ENCODE measurements at regions not wholly inside any gene's neighbourhood (a gene's known extent, or its start where the extent isn't known, plus 50 kb on each side); places are given as distances from the start of the nearest gene placed in this dataset.

DNA sequence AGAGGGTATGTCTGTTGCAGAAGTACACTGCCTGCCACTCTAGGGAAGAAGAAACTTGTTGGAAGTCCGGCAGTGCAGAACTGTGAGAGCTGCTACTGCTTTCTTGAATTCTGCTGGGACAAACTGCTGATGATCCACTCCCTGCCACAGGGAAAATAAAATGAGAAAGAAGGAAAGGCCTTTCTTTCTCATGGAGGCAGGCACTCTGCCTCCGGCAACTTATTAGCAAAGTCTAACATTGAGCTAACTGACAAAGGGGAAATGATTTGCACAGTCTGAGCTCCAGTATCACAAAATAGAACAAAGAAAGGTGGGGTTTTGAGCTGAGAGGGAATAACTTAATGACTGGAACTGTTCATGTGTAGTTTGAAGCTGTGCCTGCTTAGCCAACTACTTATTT is 134.6 kb downstream of the AASDHPPT start:
- no peak for TF ChIP-seq CTCF (IDR thresholded peaks at IDR 0.05)
- Mint-ChIP-seq H3K9me3 (no peaks in the 10 kb centered on the region), H3K27ac (no peak overlapping the region), H3K4me1 (ENCODE audit: low read depth) (no peaks in the 10 kb centered on the region), H3K27me3 (no peaks in the 10 kb centered on the region), H3K36me3 (ENCODE audit: low read depth) (no peaks in the 10 kb centered on the region), H3K4me3 (no peak overlapping the region)
- CTCF ChIA-PET, result interaction anchor here (1.2 kb wide), 1 partner anchor 56 kb away, joined by 3 read pairs; no protein-coding TSS in a partner anchor
- intact Hi-C loops (cut with micrococcal nuclease), result no loop called here
- ATAC-seq (no peak), DNase-seq (no peak)
- POLR2A ChIA-PET, result no interaction called here

- no peak overlapping the region for H3K4me3 Mint-ChIP-seq
- H3K36me3 Mint-ChIP-seq (ENCODE audit: low read depth), result no peaks in the 10 kb centered on the region
- intact Hi-C loops (cut with micrococcal nuclease), result no loop called here
- POLR2A ChIA-PET, result no interaction called here
- DNase-seq (no peak), ATAC-seq (no peak)
- CTCF ChIA-PET, result no interaction called here
- H3K27me3 Mint-ChIP-seq, result no peaks in the 10 kb centered on the region
- H3K27ac Mint-ChIP-seq, result no peak overlapping the region
- TF ChIP-seq CTCF (IDR thresholded peaks at IDR 0.05), result no peak
- no peaks in the 10 kb centered on the region for H3K4me1 Mint-ChIP-seq (ENCODE audit: low read depth)
- H3K9me3 Mint-ChIP-seq, result peaks cover under 1% of the 10 kb centered on the region
These were observed 138.8 kb downstream of the AASDHPPT start for GRCh38 chr11:106216281-106216680.

GRCh38 chr11:106217456-106217855 is 140.0 kb downstream of the AASDHPPT start:
- H3K36me3 Mint-ChIP-seq (ENCODE audit: low read depth), result no peaks in the 10 kb centered on the region
- H3K4me1 Mint-ChIP-seq (ENCODE audit: low read depth), result no peaks in the 10 kb centered on the region
- no peak overlapping the region for H3K27ac Mint-ChIP-seq
- ATAC-seq (no peak), DNase-seq (no peak)
- CTCF ChIA-PET, result no interaction called here
- no peak overlapping the region for H3K4me3 Mint-ChIP-seq
- no peak for TF ChIP-seq CTCF (IDR thresholded peaks at IDR 0.05)
- POLR2A ChIA-PET, result no interaction called here
- H3K27me3 Mint-ChIP-seq, result no peaks in the 10 kb centered on the region
- peaks cover 8% of the 10 kb centered on the region for H3K9me3 Mint-ChIP-seq
- intact Hi-C loops (cut with micrococcal nuclease), result no loop called here

DNA sequence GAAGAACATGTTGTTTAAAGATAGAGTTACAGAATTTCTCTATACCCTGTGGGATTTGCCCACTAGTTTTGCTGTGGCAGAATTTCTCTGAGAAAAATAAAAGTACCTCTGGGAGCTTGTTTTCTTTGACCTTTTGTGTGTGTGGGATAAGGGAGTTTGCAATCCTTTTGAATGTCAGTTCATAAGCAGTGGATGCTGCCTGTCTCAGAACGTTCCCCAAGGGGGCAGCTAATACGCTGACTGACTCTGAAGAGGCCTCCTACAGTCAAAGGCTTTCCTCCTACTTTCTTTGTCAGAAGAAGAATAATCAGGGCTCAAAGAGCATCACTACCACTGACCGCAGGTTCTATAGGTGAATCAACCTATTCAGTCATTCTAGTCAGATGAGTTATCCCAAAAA is 140.6 kb downstream of the AASDHPPT start:
- ATAC-seq (no peak), DNase-seq (no peak)
- no peak for TF ChIP-seq CTCF (IDR thresholded peaks at IDR 0.05)
- intact Hi-C loops (cut with micrococcal nuclease), result no loop called here
- no peaks in the 10 kb centered on the region for H3K27me3 Mint-ChIP-seq
- ChIA-PET CTCF (no interaction called here), POLR2A (no interaction called here)
- no peak overlapping the region for H3K27ac Mint-ChIP-seq
- H3K4me3 Mint-ChIP-seq, result no peak overlapping the region
- no peaks in the 10 kb centered on the region for H3K36me3 Mint-ChIP-seq (ENCODE audit: low read depth)
- peaks cover 15% of the 10 kb centered on the region for H3K9me3 Mint-ChIP-seq
- H3K4me1 Mint-ChIP-seq (ENCODE audit: low read depth), result no peaks in the 10 kb centered on the region

GRCh38 chr11:106222626-106223025 is 145.2 kb downstream of the AASDHPPT start:
- H3K4me3 Mint-ChIP-seq, result no peak overlapping the region
- TF ChIP-seq CTCF (IDR thresholded peaks at IDR 0.05), result no peak
- intact Hi-C loops (cut with micrococcal nuclease), result no loop called here
- H3K27ac Mint-ChIP-seq, result no peak overlapping the region
- CTCF ChIA-PET, result no interaction called here
- POLR2A ChIA-PET, result no interaction called here
- DNase-seq (no peak), ATAC-seq (no peak)
- H3K27me3 Mint-ChIP-seq, result no peaks in the 10 kb centered on the region
- H3K36me3 Mint-ChIP-seq (ENCODE audit: low read depth), result no peaks in the 10 kb centered on the region
- no peaks in the 10 kb centered on the region for H3K4me1 Mint-ChIP-seq (ENCODE audit: low read depth)
- H3K9me3 Mint-ChIP-seq, result peaks cover 18% of the 10 kb centered on the region

Data from activated CD8-positive, alpha-beta T cell treated with anti-CD3 and anti-CD28 coated beads for 36 hours (primary cell).